COLO668 (cell line): ENCODE measurements at regions not wholly inside any gene's neighbourhood (a gene's known extent, or its start where the extent isn't known, plus 50 kb on each side); places are given as distances from the start of the nearest gene placed in this dataset.
"Not testable (repeated sequence)": the region's sequence is repeated elsewhere in the genome, so short reads cannot be mapped to it uniquely, and the experiment has no call there.

Experiments used
- DNase-seq: peaks from one replicate; lab custom pipeline; 2025; ENCODE audit not compliant: unreplicated experiment; lab: John Stamatoyannopoulos, UW

GRCh38 chrX:147468600-147468999 lies 443.1 kb upstream of the FMR1 start:
- DNase-seq: no peak

DNA sequence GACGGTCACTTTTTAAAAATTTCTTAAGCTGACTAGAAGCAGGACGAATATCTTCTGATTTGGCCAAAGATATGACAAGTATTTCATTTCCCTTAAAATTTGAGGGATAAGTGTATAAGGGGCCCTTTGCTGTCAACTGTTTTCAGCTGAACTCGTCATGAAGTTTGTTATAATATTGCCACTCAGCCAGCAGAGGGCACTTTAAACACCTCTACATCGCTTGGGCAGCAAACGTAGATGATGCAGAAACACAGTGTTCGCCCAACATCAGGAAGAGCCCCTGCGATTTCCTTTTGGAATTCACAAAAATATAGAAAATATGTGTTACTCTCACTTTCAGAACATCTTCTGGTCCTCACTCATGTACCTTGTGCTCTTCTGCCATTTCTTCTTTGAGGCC lies 435.7 kb upstream of the FMR1 start:
- peak; percentile 0 for DNase-seq

DNA sequence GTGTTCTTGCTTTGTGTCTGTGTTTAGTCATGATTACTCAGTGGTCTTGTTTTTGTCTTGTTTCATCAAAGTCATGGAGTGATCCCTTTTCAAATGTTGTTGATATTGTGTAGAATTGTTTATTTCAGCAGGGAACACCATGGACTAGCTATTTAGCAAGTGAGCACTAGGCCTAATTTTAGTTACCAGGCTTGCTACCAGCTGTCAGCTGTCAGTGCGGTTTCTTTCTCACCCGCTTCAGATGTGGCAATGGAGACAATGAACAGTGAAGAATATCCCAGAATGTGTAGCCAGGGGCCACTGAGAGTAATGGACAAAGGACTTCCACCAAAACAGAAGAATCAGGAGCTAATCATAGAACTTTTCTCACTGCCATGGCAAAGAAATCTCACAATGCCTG lies 432.8 kb upstream of the FMR1 start:
- no peak for DNase-seq

DNA sequence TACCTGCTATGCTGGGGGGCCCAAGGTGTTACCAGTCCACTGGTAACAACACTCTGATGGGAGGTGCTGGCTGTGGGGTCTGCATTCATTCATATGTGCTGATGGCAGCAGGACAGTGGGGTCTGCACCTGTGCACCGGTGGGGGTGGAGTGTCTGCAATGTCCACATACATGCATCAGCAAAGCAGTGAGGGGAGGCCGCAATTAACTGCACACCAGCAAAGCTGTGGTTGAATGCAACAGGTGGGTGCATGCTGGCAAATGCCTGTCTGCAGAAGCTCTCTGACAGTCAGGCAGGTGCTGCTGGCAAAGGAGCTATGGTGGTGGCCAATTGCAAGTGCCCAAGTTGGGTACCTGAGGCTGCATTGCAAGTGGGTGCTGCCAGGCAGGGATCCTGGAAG lies 426.5 kb upstream of the FMR1 start:
- no peak for DNase-seq

DNA sequence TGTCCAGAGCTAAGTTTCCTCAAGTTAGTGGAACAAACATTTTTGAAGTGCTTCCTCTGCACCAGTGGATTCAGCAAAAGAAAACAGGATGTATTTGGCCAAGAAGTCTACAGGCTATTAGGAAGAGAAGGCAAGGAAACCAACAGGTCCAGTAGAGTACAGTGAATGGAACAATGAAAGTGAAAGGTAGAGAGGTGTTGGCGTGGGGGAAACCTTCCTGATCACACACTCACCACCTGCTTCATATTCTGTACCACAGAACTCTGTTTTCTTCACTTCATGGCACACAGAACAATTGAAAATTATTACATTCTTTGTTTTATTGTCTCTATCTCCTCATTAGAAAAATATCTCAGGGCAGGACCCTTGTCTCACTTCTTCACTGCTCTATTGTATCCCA lies 417.4 kb upstream of the FMR1 start:
- no peak for DNase-seq

DNA sequence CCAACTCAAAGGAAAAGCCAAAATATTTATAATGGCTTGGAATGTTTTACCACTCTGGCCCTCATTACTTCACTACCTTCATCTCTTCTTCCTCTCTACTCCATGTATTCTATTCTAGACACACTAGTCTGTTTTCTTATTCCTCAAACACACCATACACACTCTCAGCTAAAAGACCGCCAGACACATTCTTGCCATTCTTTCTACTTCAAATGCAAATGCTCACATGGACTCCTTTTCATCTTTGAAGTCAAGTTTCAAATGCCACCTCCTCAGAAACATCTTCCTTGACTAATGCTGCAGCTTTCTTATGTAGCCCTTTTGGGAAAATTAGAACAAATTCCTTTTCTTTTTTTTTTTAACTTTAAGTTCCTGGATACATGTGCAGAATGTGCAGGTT lies 412.9 kb upstream of the FMR1 start:
- DNase-seq: no peak

- DNase-seq: no peak
These were observed 388.7 kb upstream of the FMR1 start for GRCh38 chrX:147522981-147523380.

GRCh38 chrX:147533426-147533825 lies 378.3 kb upstream of the FMR1 start:
- DNase-seq: no peak

DNA sequence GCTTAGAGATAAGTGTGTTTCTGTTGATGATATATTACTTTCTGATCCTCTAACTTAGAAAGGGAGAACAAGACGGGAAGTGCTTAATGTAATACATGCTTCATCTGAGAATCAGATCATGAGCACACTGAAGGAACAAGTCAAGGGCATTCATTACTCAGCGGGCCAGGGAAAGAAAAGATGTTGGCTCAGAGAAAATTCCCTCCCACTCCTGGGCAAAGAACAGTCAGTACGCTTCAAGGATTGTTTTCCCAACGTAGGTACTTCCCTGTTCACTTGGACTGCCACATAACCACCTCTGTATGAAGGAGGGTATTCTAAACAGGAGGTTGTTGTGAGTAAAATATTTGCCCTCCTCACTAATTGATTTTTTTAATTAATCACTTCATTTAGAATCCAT lies 374.5 kb upstream of the FMR1 start:
- DNase-seq: no peak

DNA sequence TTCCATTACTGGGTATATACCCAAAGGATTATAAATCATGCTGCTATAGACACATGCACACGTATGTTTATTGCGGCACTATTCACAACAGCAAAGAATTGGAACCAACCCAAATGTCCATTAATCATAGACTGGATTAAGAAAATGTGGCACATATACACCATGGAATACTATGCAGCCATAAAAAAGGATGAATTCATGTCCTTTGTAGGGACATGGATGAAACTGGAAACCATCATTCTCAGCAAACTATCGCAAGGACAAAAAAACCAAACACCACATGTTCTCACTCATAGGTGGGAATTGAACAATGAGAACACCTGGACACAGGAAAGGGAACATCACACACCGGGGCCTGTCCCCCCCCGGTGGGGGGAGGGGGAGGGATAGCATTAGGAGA lies 363.7 kb upstream of the FMR1 start:
- DNase-seq: not testable (repeated sequence)

GRCh38 chrX:147550217-147550616 lies 361.5 kb upstream of the FMR1 start:
- DNase-seq: no peak

DNA sequence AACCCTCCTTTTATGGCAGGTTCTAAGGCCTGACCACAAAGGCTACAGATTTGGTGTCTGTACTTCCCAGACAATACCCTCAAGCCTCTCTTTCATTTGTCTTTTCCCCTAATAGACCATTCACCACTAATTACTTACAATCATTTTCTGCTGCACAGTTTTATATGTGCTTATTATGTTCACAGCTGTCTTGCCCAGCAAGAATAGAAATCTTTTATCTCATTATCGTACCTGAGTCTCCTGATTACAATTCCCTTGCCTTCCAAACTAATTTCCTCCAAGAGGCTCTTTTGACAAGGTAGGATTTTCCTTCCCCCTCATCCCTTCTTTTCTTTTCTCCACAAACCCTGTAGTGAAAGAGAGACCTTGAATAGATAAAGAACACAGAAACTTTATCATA lies 352.5 kb upstream of the FMR1 start:
- DNase-seq: no peak

DNA sequence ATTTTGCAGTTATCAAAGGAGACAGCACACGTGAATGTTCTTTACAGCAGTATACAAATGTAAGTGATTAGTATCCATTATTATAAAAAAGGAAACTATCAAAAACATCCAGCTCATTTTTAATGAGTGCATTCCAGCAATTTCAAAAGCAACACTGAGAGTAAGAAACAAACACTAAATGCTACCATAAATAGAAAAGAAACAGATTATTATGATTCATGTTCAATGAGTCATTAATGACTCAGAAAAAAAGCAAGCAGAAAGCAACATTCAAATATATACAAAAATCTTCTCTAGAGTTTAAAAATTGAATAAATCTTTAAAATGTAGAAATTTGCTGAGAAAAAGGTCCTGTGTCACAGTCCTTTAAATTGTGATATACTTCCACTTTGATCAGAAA lies 346.5 kb upstream of the FMR1 start:
- no peak for DNase-seq

DNA sequence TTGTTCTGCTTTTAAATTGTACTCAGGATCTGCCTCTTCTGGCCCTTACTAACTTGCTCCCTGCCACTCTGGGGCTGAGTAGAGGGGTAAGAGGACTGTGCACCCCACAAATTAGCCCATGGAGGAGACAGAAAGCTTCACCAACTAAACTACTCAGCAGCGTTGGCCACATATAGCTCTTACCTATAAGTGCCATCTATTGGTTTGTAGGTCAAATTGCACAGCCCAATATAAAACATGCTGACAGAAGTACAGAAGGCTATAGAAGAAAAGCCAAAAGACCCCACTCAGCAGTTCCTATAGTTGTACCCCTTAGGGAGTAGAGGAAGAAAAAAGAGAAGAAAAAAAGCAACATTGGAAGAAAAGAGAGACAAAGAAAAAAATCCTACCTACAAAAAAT lies 341.2 kb upstream of the FMR1 start:
- no peak for DNase-seq

GRCh38 chrX:147573266-147573665 lies 338.5 kb upstream of the FMR1 start:
- DNase-seq: no peak

- no peak for DNase-seq
These were observed 309.5 kb upstream of the FMR1 start for GRCh38 chrX:147602176-147602696.

GRCh38 chrX:147626605-147627004 lies 285.1 kb upstream of the FMR1 start:
- DNase-seq: no peak

GRCh38 chrX:147635186-147635585 lies 276.5 kb upstream of the FMR1 start:
- no peak for DNase-seq

- no peak for DNase-seq
These were observed 274.5 kb upstream of the FMR1 start for GRCh38 chrX:147637190-147637589.

- no peak for DNase-seq
These were observed 264.6 kb upstream of the FMR1 start for GRCh38 chrX:147646949-147647723.

DNA sequence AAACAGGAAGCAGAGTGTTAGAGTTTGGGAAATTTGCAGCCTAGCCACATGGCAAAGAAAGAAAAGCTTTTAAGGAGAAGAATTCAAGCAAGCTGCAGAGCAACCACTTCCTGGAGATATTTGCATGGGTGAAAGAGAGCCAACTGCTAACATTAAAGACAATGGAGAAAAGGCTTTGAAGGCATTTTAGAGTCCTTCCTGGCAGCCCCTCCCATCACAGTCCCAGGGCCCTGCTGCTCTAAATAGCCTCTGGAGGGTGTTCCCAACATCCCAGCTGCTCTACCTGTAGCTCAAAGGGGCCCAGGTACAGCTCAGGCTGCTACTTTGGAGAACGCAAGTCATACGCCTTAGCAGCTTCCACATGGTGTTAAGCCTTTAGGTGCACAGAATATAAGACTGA lies 235.9 kb upstream of the FMR1 start:
- no peak for DNase-seq

DNA sequence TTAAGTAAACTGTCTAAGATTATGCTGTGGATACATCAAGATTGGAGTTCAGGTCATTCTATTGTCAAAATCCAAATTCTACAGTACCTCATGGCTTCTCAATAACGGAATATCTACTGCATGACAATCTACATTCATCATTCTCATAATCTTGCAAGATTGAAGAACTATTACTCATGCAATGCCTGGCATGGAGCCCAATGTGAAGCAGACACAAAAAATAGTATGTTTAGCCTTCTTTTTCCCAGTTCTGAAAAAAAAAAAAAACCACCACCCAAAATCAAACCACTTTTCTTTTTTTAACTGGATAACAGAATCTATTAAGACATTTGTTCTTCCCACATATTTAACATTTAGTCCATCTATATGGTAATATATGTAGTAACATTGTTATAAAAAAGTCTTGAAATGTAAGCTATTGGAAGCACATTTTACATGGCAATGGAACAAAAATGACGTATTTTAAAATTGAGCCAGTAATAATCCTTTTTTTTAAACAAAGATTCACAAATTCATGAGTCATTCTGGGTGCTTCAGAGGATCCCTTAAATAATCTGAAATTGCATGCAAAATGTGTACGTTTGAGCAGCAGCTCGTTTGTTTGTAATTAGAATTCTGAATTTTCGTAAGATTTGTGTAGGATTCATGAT lies 232.2 kb upstream of the FMR1 start:
- no peak for DNase-seq

DNA sequence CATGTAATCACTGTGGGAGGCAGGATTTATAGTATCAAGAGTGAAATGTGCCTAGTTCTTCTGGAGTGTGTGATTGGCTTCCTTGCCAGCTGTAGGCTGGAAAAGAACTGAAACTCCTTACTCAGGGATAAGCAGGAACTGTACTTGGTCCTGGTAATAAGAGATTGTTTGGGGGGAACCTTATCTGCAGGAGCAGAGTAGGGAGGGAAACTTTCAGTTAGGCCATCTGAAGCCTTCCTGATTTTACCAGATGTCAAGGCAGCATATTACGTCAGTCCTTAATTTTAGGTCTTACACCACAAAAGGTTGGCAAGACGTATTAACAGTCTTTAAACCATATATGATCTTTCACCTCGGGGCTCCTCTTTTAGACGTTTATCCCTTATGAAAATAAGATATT lies 231.5 kb upstream of the FMR1 start:
- DNase-seq: no peak
